ENCODE measurements at regions not wholly inside any gene's neighbourhood (a gene's known extent, or its start where the extent isn't known, plus 50 kb on each side); places are given as distances from the start of the nearest gene placed in this dataset.

GRCh38 chr5:93145767-93146166, 435.3 kb downstream of the NR2F1-AS1 start:
- no peak for TF ChIP-seq POLR2A (IDR thresholded peaks at IDR 0.05; ENCODE audit: low read length)
- TF ChIP-seq GATA1 (IDR thresholded peaks at IDR 0.05; ENCODE audit: low read depth, low read length), result no peak
